ENCODE measurements at regions not wholly inside any gene's neighbourhood (a gene's known extent, or its start where the extent isn't known, plus 50 kb on each side); places are given as distances from the start of the nearest gene placed in this dataset.

DNA sequence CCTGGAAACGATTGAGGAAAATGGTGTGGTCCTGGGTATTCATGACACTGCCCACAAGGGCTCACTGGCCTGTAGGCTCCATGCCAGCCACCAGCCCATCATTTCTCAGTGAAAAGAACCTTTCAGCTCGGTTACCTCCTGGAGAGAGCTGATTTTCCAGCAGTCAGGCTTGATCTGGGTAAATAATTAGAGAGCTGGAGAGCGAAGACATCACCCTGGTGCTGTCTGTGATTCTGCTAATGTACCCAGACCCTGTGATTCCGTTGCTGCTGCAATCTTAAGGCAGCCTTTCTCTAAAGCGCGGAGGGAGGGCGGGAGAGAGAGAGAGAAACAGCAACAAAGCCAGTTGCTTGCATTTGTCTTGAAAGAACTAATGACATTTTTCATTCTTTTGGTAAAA lies 221.9 kb upstream of the TOPAZ1 start:
- intact Hi-C loops (cut with DNase I): no loop called here
- Histone ChIP-seq H3K4me3 (no peak overlapping the region), H3K27me3 (peaks cover 18% of the 10 kb centered on the region), H3K9ac (ENCODE audit: low read depth in 2 of 2, low read length in 2 of 2) (no peak overlapping the region), H3K27ac (no peak overlapping the region), H3K9me3 (no peaks in the 10 kb centered on the region), H3K4me1 (no peaks in the 10 kb centered on the region), H3K36me3 (no peaks in the 10 kb centered on the region)
- no peak for TF ChIP-seq CTCF (IDR thresholded peaks at IDR 0.05)
- no peak for DNase-seq

- Histone ChIP-seq H3K27me3 (peaks cover 18% of the 10 kb centered on the region), H3K27ac (no peak overlapping the region), H3K36me3 (no peaks in the 10 kb centered on the region), H3K4me3 (no peak overlapping the region), H3K4me1 (no peaks in the 10 kb centered on the region), H3K9ac (ENCODE audit: low read depth in 2 of 2, low read length in 2 of 2) (no peak overlapping the region), H3K9me3 (no peaks in the 10 kb centered on the region)
- intact Hi-C loops (cut with DNase I): no loop called here
- TF ChIP-seq CTCF (IDR thresholded peaks at IDR 0.05): no peak
- DNase-seq: no peak
Measured at GRCh38 chr3:44020143-44020542, 221.5 kb upstream of the TOPAZ1 start.

DNA sequence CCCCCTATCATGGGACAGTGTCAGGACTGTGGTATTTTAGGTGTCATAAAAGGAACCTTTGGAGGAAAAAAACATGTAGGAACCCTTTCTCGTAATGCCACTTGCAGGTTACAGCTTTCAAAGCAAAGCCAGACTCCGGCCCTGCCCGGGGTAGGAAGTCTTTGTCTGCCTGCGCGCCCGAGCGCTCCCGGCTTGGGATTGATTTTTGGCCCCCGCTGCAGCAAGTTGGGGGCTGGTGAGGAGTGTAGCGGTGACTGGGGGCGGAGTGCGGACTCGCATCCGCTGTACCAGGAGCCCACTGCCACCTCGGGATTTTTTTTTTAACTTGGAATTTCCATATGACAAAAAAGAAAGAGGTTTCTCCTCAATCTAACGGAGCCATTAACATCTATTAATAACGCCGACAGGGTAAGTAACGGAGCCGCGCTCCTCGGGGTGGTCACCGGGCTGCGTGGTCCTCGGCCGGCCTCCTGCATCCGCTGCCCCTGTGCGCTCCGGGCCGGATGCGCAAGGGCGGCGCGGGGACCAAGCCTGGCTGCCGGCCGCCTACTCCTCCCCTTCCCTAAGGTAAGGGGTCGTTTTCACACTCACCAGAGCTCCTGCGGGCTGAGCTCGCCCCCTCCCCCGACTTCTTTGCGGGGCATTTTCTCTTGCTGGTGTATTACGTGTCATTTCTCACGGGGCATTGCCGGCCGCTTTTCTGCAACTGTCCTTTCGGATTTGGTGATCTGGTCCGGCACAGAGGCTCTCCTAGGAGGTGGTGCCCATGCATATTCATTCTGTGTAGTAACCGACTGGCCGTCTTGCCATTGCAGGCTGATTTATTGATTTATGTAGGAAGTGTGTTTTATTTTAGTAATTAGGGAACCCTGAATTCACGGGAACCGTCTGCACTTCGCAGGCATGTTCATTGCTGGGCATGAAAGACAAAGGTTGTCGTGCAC lies 219.8 kb upstream of the TOPAZ1 start:
- TF ChIP-seq CTCF (IDR thresholded peaks at IDR 0.05): no peak
- DNase-seq: no peak
- Histone ChIP-seq H3K4me3 (no peak overlapping the region), H3K9me3 (no peaks in the 10 kb centered on the region), H3K4me1 (no peaks in the 10 kb centered on the region), H3K9ac (ENCODE audit: low read depth in 2 of 2, low read length in 2 of 2) (no peak overlapping the region), H3K27me3 (peaks cover 18% of the 10 kb centered on the region), H3K36me3 (no peaks in the 10 kb centered on the region), H3K27ac (no peak overlapping the region)
- intact Hi-C loops (cut with DNase I): no loop called here

DNA sequence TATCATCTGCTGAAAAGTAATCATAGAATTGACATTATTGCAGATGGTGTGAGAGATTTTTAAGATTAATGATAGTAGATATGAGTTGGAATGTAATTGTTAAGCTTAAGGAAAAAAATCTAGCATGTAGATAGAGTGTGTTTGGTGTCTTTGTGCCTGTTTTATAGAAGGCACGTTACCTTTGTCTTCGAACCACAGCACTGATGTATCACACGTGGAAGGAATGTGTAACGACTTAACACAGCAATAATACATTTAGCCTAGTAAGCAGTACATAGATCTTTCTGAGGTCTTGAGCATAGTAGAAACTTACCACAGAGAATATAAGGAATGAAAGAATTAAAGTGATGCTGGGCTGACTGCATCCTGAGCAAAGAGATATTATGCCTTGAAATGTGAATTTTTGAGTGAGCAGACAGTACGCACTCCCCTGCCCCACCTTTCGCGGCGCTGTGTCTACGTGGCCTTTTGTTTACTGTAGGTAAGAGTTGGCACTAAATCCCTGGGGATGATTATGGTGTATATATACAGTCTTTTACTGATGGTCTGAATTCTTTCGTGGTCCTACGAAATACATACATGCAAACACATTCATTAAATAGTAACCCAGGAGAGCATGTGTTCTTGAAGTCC lies 217.6 kb upstream of the TOPAZ1 start:
- Histone ChIP-seq H3K9ac (ENCODE audit: low read depth in 2 of 2, low read length in 2 of 2) (no peak overlapping the region), H3K27ac (no peak overlapping the region), H3K9me3 (no peaks in the 10 kb centered on the region), H3K4me3 (no peak overlapping the region), H3K27me3 (peaks cover 18% of the 10 kb centered on the region), H3K36me3 (no peaks in the 10 kb centered on the region), H3K4me1 (no peaks in the 10 kb centered on the region)
- intact Hi-C loops (cut with DNase I): no loop called here
- TF ChIP-seq CTCF (IDR thresholded peaks at IDR 0.05): no peak
- DNase-seq: no peak

- H3K4me3 ChIP-seq: no peak overlapping the region
- no peaks in the 10 kb centered on the region for H3K4me1 ChIP-seq
- TF ChIP-seq CTCF (IDR thresholded peaks at IDR 0.05): no peak
- no peak overlapping the region for H3K27ac ChIP-seq
- no peaks in the 10 kb centered on the region for H3K36me3 ChIP-seq
- no peak overlapping the region for H3K9ac ChIP-seq (ENCODE audit: low read depth in 2 of 2, low read length in 2 of 2)
- peaks cover 15% of the 10 kb centered on the region for H3K27me3 ChIP-seq
- intact Hi-C loops (cut with DNase I): no loop called here
- H3K9me3 ChIP-seq: no peaks in the 10 kb centered on the region
- DNase-seq: no peak
Measured at GRCh38 chr3:44026220-44026865, 215.3 kb upstream of the TOPAZ1 start.

Data from colonic mucosa (tissue), 4 donors.